ENCODE measurements at regions not wholly inside any gene's neighbourhood (a gene's known extent, or its start where the extent isn't known, plus 50 kb on each side); places are given as distances from the start of the nearest gene placed in this dataset.

- no peak overlapping the region for H2BK120ac ChIP-seq (ENCODE audit: low read depth, low read length, poor library complexity, severe bottlenecking)
- Mint-ChIP-seq H3K9me3 (peaks cover 7 to 11% of the 10 kb centered on the region in 2 experiments; a peak in 3 of 5 replicates), H3K4me1 (peaks cover 14% of the 10 kb centered on the region in 2 experiments), H3K4me3 (no peak overlapping the region), H3K36me3 (ENCODE audit: insufficient read depth in 1 of 3, low read depth in 3 of 3) (peaks cover 10 to 19% (median 10%) of the 10 kb centered on the region in 3 experiments), H3K27ac (no peak overlapping the region), H3K27me3 (ENCODE audit: low read depth) (no peaks in the 10 kb centered on the region; the same call in 1 of the 2 replicates)
- H2BK5ac ChIP-seq (ENCODE audit: insufficient read length, low read length) = no peak overlapping the region
- peaks cover 5% of the 10 kb centered on the region for H3K79me1 ChIP-seq (ENCODE audit: insufficient read depth, low read depth, low read length, poor library complexity, severe bottlenecking)
- H3K27me3 ChIP-seq (ENCODE audit: insufficient read depth, low read length) = no peaks in the 10 kb centered on the region
- no peak overlapping the region for H4K8ac ChIP-seq (replicated peaks; ENCODE audit: insufficient read length, low read depth, low read length)
- no peak overlapping the region for H3K4ac ChIP-seq (ENCODE audit: low read depth, low read length)
- no peak overlapping the region for H2BK12ac ChIP-seq (ENCODE audit: insufficient read length, low read depth, low read length)
- H2AFZ ChIP-seq (ENCODE audit: low read length) = no peak overlapping the region
- WGBS (ENCODE audit: extremely low coverage, insufficient read length, low lambda C conversion rate) = no CpG with 5 or more reads among the region's 6 CpGs
- no peaks in the 10 kb centered on the region for H3K23me2 ChIP-seq (ENCODE audit: insufficient read length, low read depth, low read length, poor library complexity, severe bottlenecking)
- peaks cover 2% of the 10 kb centered on the region; the same call in 1 of the 2 replicates for H3K79me2 ChIP-seq (ENCODE audit: insufficient read depth, low read length)
- no peak overlapping the region for H3K18ac ChIP-seq (ENCODE audit: insufficient read length, low read depth, low read length)
- no peak overlapping the region for H3K27ac ChIP-seq (ENCODE audit: insufficient read length, low read depth, low read length)
- H3K14ac ChIP-seq (ENCODE audit: insufficient read depth, low read length) = no peak overlapping the region
- H3K23ac ChIP-seq (ENCODE audit: insufficient read length, low read depth, low read length) = no peak overlapping the region
- no peak overlapping the region for H4K91ac ChIP-seq (ENCODE audit: insufficient read length, low read depth, low read length)
- DNase-seq = no peak
- no peak overlapping the region for H3K9ac ChIP-seq (ENCODE audit: extremely low read depth, insufficient read length, low read length)
- H3T11ph ChIP-seq (ENCODE audit: low read length) = no peak overlapping the region
- no peak overlapping the region for H3K56ac ChIP-seq (ENCODE audit: insufficient read length, low read depth, low read length)
- H3K4me2 ChIP-seq (ENCODE audit: insufficient read depth, insufficient read length, low read length) = no peak overlapping the region
- no peaks in the 10 kb centered on the region for H3K9me3 ChIP-seq (ENCODE audit: control insufficient read depth, low read depth, low read length)
- no peak for TF ChIP-seq CTCF (conservative IDR thresholded peaks at IDR 0.05)
- no peak overlapping the region for H2BK20ac ChIP-seq (ENCODE audit: low read depth, low read length, poor library complexity, severe bottlenecking)
- no peak overlapping the region for H4K5ac ChIP-seq (ENCODE audit: insufficient read length, low read depth, low read length)
- H3K4me1 ChIP-seq (ENCODE audit: insufficient read depth, low read length) = no peaks in the 10 kb centered on the region; the same call in 1 of the 2 replicates
- no peak overlapping the region for H2AK5ac ChIP-seq (ENCODE audit: insufficient read length, low read length)
- H2BK15ac ChIP-seq (ENCODE audit: low read depth, low read length) = no peak overlapping the region
- no peaks in the 10 kb centered on the region for H4K20me1 ChIP-seq (ENCODE audit: control insufficient read depth, insufficient read depth, insufficient read length)
These were observed 69.5 kb upstream of the VGLL4 start for GRCh38 chr3:11713171-11713570.

Data from H9 (cell line).